ENCODE measurements at regions not wholly inside any gene's neighbourhood (a gene's known extent, or its start where the extent isn't known, plus 50 kb on each side); places are given as distances from the start of the nearest gene placed in this dataset.

- no peak for TF ChIP-seq CTCF (conservative IDR thresholded peaks at IDR 0.05; ENCODE audit: low read length)
- TF ChIP-seq EZH2phosphoT487 (IDR thresholded peaks at IDR 0.05; ENCODE audit: borderline replicate concordance, low read depth, low read length): no peak
Observed at GRCh38 chr15:47035475-47036406, 681.6 kb upstream of the SEMA6D start.

Measured in OCI-LY7 (cell line).